ENCODE measurements at regions not wholly inside any gene's neighbourhood (a gene's known extent, or its start where the extent isn't known, plus 50 kb on each side); places are given as distances from the start of the nearest gene placed in this dataset.

DNA sequence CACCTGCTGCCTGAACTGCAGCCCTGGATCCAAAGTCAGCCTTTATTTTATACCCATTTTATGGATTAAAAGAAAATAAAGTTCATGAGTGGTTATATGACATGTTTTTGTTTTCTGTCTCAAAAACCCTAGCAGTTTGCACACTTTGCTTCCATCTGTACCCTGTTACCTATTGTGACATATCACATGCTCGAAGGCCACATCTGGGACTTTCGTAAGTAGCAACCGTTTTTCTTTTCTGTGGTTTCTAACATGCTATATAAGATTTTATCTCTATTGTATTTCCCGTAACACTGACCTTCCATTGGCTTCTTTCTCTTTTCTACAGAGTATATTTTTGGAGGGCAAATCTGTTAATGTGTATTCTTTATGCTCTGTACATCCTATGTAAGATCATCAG is 1007.2 kb downstream of the PCDH9 start:
- no peak overlapping the region for H3K4me3 ChIP-seq (ENCODE audit: low read depth, low read length)
- CTCF ChIA-PET: no interaction called here

GRCh38 chr13:66222127-66222526 is 1008.0 kb downstream of the PCDH9 start:
- Histone ChIP-seq H3K4me3 (ENCODE audit: low read depth, low read length) (no peak overlapping the region), H3K9me3 (ENCODE audit: control insufficient read depth, insufficient read depth, low read length) (no peaks in the 10 kb centered on the region), H3K27me3 (ENCODE audit: control insufficient read depth, insufficient read depth, low read length) (no peaks in the 10 kb centered on the region), H3K27ac (ENCODE audit: low read depth, low read length) (no peak overlapping the region)
- ChIA-PET POLR2A (no interaction called here), CTCF (no interaction called here)
- no peak for DNase-seq (ENCODE audit: low read depth, low spot score)
- no peak for TF ChIP-seq CTCF (IDR thresholded peaks at IDR 0.05; ENCODE audit: low read depth, low read length)

More for the DNA sequence above, 1007.2 kb downstream of the PCDH9 start:
- no peak for DNase-seq (ENCODE audit: low read depth, low spot score)
- H3K27me3 ChIP-seq (ENCODE audit: control insufficient read depth, insufficient read depth, low read length): no peaks in the 10 kb centered on the region
- POLR2A ChIA-PET: no interaction called here
- no peaks in the 10 kb centered on the region for H3K9me3 ChIP-seq (ENCODE audit: control insufficient read depth, insufficient read depth, low read length)
- H3K27ac ChIP-seq (ENCODE audit: low read depth, low read length): no peak overlapping the region
- TF ChIP-seq CTCF (IDR thresholded peaks at IDR 0.05; ENCODE audit: low read depth, low read length): no peak

- DNase-seq (ENCODE audit: low read depth, low spot score): no peak
- Histone ChIP-seq H3K9me3 (ENCODE audit: control insufficient read depth, insufficient read depth, low read length) (no peaks in the 10 kb centered on the region), H3K27me3 (ENCODE audit: control insufficient read depth, insufficient read depth, low read length) (no peaks in the 10 kb centered on the region), H3K27ac (ENCODE audit: low read depth, low read length) (no peak overlapping the region), H3K4me3 (ENCODE audit: low read depth, low read length) (no peak overlapping the region)
- CTCF ChIA-PET: no interaction called here
- no peak for TF ChIP-seq CTCF (IDR thresholded peaks at IDR 0.05; ENCODE audit: low read depth, low read length)
- POLR2A ChIA-PET: no interaction called here
Observed at GRCh38 chr13:66219506-66219905, 1010.6 kb downstream of the PCDH9 start.

DNA sequence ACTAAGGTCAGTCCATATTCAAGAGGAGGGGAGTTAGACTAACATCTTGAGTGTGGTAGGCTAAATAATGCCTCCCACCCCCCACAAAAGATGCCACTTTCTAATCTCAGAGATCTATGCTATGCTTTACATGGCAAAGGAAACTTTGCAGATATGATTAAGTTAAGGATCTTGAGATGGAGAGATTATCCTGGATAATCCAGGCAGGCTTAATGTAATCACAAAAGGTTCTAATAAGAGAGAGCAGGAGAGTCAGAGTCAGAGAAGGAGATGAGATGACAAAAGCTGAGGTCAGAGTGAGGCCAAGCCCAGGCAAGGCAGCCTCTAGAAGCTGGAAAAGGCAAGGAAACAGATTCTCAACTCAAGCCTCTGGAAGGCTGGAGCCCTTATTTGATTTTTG is 1011.6 kb downstream of the PCDH9 start:
- Histone ChIP-seq H3K27ac (ENCODE audit: low read depth, low read length) (no peak overlapping the region), H3K9me3 (ENCODE audit: control insufficient read depth, insufficient read depth, low read length) (no peaks in the 10 kb centered on the region), H3K27me3 (ENCODE audit: control insufficient read depth, insufficient read depth, low read length) (no peaks in the 10 kb centered on the region), H3K4me3 (ENCODE audit: low read depth, low read length) (no peak overlapping the region)
- DNase-seq (ENCODE audit: low read depth, low spot score): no peak
- CTCF ChIA-PET: no interaction called here
- POLR2A ChIA-PET: no interaction called here
- TF ChIP-seq CTCF (IDR thresholded peaks at IDR 0.05; ENCODE audit: low read depth, low read length): no peak

GRCh38 chr13:66216728-66217127 is 1013.4 kb downstream of the PCDH9 start:
- no peak for DNase-seq (ENCODE audit: low read depth, low spot score)
- Histone ChIP-seq H3K27me3 (ENCODE audit: control insufficient read depth, insufficient read depth, low read length) (no peaks in the 10 kb centered on the region), H3K27ac (ENCODE audit: low read depth, low read length) (no peak overlapping the region), H3K4me3 (ENCODE audit: low read depth, low read length) (no peak overlapping the region), H3K9me3 (ENCODE audit: control insufficient read depth, insufficient read depth, low read length) (no peaks in the 10 kb centered on the region)
- TF ChIP-seq CTCF (IDR thresholded peaks at IDR 0.05; ENCODE audit: low read depth, low read length): no peak
- CTCF ChIA-PET: no interaction called here
- POLR2A ChIA-PET: no interaction called here

All from AG04450 (cell line).